ENCODE measurements at regions not wholly inside any gene's neighbourhood (a gene's known extent, or its start where the extent isn't known, plus 50 kb on each side); places are given as distances from the start of the nearest gene placed in this dataset.

DNA sequence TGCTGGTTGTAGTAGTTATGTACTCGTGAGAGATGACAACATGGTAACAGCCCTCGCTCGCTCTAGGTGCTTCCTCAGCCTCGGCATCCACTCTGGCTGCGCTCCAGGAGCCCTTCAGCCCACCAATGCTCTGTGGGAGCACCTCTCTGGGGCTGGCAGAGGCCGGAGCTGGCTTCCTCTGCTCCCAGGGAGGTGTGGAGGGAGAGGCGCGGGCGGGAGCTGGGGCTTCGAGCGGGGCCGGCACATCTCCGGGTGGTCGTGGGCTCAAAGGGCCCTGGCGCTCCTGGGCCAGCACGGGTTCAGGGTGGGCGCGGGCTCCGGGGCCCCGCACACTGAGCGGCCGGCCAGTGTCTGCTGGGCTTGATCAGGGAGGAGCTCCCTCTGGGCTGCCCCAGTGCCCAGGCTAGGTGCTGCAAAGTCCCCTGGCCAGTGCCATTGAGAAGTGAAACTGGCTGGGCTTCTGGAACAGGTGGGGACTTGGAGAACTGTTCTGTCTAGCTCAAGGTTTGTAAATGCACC lies 1012.1 kb downstream of the CNTNAP5 start:
- intact Hi-C loops (cut with DNase I) = no loop called here
- no peak for DNase-seq (ENCODE audit: low spot score)

GRCh38 chr2:125041846-125042245 lies 1016.8 kb downstream of the CNTNAP5 start:
- intact Hi-C loops (cut with DNase I) = no loop called here
- DNase-seq (ENCODE audit: low spot score) = no peak

- intact Hi-C loops (cut with DNase I) = no loop called here
- no peak for DNase-seq (ENCODE audit: low spot score)
Observed at GRCh38 chr2:125042727-125043126, 1017.6 kb downstream of the CNTNAP5 start.

DNA sequence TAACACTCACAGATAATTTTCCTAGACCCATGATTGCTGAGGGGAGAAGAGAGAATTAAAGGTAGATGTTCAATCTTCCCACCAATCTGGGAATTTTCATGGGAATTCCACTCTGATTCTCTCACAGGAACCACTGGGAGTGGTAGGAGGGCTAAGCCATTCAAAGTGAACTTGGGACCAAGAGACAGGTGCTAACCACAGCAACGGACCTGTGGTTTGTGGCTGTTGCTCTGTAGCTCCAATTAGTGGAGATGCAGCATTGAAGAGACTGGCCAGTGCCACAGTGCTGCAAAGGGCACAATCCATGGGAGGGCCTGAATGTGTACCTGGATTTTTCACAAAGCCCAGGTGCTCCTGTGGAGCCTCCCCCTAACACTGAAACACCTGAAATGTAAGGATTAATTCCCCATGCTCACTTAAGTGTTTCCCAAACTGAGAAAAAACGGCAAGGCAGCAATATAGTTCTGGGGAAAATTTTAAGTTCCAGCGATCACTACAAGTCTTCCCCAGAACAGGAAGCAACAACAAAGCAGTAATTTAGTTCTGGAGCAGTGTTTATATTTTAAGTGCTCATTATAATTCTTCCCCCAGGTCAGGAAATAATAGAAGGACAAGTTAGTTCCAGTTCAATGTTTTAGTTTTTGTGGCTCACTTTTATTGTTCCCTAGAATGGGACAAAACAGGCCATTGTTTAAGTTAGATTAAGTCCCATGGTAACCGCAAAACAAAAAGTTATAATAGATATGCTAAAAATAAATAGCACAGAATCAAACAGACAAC lies 1045.8 kb downstream of the CNTNAP5 start:
- no peak for DNase-seq (ENCODE audit: low spot score)
- intact Hi-C loops (cut with DNase I) = no loop called here

DNA sequence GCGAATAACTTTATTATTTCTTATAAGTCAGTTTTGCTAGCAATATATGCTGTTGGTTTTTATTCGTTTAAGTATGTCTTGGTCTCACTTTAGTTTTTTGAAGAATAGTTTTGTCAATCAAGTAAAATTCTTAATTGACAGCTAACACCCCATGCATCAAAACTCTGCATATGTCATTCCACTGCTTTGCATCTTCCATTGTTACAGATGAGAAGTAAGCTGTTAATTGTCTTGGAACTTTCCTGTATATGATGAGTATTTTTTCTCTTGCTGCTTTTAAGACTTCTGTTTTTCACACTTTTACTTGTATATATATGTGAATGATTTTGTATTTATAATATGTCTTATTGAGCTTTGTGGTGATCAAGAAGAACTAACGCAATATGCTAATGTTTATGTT lies 1048.4 kb downstream of the CNTNAP5 start:
- no peak for DNase-seq (ENCODE audit: low spot score)
- intact Hi-C loops (cut with DNase I) = no loop called here

DNA sequence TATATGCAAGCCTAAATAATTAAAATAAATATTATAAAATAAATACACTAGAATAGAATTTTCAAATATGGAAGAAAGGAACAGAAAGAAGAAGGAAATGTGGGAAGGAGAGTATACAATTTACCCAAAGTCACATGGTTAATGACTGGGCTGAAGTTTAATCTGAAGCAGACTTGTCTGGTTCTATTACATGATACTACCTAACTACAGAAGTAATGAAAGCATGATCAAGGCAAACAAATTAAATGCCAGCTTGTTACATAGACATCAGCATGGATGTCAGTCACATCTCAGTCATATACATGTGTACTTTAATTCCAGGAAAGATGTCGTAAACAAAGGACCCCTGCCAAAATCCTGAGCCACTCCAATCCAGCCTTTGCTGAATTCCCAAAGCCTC lies 1060.8 kb downstream of the CNTNAP5 start:
- intact Hi-C loops (cut with DNase I) = no loop called here

DNA sequence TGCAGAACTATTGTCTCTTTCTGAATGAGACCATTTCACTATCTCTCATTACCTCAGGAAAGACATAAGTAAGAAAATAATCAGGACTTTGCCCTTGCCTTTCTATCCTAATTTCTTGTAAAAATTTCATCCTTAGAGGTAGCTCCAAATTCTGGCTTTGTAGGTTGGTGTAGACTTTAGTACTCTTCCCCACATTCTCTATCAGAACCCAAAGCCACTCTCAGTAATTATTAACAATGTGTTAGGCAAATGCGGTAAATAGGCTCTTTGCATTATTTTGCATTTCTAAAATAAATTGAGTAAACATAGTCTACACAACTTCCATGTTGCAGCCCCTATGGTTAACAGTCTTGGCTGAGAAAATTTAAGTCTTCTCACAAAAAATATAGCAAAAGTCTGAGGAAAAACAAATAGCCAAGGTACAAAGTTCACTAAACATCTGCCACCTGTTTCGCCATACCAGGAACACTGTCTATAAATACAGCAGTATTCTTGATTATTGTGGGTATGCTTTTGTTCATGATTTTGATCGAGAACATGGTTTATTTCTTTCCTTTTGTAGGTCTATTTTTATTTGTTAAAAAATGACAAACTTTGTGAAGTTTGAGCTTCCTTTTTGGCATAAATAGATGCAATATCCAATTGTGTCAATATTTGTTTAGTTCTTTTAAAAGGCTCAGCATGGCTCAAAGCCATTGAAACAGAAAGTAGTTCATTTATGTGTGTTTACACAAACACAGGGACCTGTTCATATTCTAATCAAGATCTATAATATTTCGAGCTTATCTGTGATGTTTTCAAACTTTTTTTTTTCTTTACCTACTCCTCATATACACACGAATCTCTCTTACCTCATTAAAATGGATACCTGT lies 1061.5 kb downstream of the CNTNAP5 start:
- intact Hi-C loops (cut with DNase I) = no loop called here
- no peak for DNase-seq (ENCODE audit: low spot score)

More for the DNA sequence above, 1060.8 kb downstream of the CNTNAP5 start:
- no peak for DNase-seq (ENCODE audit: low spot score)

GRCh38 chr2:125092276-125093009 lies 1067.4 kb downstream of the CNTNAP5 start:
- DNase-seq (ENCODE audit: low spot score) = no peak
- intact Hi-C loops (cut with DNase I) = no loop called here

DNA sequence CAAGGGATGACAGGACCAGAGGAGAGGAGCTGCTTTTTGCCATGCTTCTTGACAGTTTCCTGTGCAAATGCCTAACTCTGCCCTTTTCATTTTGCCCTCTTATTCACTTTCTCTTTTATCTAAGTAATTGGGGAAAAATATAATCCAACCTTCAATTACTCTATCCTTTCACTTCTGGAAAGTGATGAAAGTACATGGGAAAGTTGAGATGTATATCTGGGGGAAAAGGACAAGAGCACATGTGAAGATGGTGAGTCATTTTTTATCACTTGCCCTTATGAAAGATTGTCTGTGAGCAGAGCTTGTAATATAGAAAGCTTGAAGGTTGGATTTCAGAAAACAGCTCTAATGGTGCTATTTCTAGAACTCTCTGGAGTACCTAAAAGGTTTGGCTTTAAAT lies 1070.7 kb downstream of the CNTNAP5 start:
- DNase-seq (ENCODE audit: low spot score) = no peak
- intact Hi-C loops (cut with DNase I) = no loop called here

DNA sequence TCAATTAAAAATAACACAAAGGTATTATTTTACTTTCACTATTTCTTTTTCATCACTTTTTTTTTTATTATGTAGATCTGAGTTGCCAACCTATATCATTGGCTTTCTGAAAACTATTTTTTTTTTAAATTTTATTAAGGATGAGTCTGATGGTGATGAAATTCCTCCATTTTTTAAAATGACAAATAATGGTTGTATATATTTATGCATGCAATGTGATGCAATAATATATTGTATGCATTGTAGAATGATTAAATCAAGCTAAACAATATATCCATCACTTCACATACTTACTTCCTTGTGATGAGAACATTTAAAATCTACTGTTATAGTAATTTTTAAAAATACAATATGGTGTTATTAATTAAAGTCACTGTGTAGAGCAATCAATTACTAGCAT lies 1081.6 kb downstream of the CNTNAP5 start:
- DNase-seq (ENCODE audit: low spot score) = no peak
- intact Hi-C loops (cut with DNase I) = no loop called here

GRCh38 chr2:125107446-125107845 lies 1082.4 kb downstream of the CNTNAP5 start:
- intact Hi-C loops (cut with DNase I) = no loop called here
- DNase-seq (ENCODE audit: low spot score) = no peak

DNA sequence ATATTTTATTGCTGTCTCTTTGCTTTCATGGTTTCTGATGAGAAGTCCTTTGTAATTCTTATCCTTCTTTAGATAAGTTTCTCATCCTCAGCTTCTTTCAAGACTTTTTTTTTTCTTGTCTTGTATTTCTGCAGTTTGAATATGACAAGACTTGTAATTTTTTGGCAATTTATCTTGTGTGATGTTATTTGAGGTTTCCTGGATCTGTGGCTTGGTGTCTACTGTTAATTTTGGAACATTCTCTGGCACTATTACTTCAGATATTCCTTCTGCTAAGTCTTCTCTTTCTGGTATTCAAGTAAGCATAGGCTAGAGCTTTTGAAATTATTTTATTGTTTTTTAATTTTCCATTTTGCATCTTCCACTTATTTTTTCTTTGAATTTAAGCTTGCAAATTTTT lies 1083.2 kb downstream of the CNTNAP5 start:
- intact Hi-C loops (cut with DNase I) = no loop called here
- no peak for DNase-seq (ENCODE audit: low spot score)

DNA sequence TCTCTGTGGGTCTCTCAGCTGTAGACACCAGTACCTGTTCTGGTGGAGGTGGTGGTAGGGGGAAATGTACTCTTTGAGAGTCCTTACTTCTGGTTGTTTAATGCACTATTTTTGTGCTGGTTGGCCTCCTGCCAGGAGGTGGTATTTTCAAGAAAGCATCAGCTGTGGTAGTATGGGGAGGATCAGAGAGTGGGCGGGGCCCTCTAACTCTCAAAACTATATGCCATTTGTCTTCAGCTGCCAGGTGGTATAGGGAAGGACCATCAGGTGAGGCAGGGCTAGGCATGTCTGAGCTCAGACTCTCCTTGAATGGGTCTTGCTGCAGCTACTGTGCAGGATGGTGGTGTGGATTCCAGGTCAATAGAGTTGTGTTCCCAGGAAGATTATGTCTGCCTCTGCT lies 1100.8 kb downstream of the CNTNAP5 start:
- intact Hi-C loops (cut with DNase I) = no loop called here

DNA sequence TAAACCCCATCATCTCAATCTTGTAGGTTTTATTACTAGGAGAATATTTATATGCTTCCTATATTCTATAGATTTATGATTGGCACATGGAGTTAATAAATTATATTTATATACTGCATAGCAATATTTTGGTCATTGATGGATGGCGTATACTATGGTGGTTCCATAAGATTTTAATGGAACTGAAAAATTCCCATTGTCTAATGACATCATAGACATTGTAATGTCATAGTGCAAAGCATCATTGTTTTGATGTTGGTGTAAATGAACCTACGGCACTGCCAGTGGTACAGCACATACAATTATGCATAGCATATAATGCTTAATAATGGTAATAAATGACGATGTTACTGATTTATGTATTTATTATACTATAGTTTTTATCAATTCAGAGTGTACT lies 1135.9 kb downstream of the CNTNAP5 start:
- no peak for DNase-seq (ENCODE audit: low spot score)
- intact Hi-C loops (cut with DNase I) = no loop called here

More for the DNA sequence above, 1100.8 kb downstream of the CNTNAP5 start:
- no peak for DNase-seq (ENCODE audit: low spot score)

- no peak for DNase-seq (ENCODE audit: low spot score)
- intact Hi-C loops (cut with DNase I) = no loop called here
Observed at GRCh38 chr2:125167152-125167551, 1142.1 kb downstream of the CNTNAP5 start.

DNA sequence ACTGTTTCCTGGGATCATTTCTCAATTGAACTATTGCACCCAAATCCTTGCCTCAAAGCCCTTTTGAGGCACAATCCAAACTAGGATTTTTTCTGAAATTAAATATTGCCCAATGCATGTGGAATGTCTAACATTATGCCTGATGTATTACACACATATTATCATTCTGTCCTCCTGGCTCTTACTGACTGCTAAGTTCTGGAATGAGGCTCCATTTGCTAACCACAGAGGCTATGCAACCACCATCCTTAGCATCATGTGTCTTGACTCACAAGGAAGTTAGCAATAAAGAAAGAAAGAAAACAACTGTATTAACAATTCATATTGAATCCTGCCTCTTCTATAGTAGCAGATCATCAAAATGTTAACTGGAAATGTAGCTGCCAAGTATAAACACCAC lies 1142.7 kb downstream of the CNTNAP5 start:
- no peak for DNase-seq (ENCODE audit: low spot score)
- intact Hi-C loops (cut with DNase I) = no loop called here

DNA sequence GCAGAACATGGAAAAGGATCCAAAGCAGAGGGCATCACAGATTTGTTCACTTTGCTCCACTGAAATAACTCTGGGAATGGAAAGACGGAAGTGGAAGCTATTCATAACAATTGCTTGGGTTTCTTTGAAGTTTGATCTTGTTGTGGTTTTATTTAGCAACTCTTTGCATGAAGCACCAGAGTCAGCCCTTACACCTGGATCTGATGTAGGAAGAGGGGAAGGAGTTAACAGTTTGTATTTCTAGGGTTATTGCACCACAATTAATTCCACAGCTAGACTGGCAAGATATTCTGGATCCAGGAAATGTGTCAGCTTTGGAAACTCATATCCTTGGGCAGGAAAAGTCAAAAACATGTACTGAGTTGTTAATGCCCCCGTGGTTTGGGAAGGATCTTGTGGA lies 1143.4 kb downstream of the CNTNAP5 start:
- no peak for DNase-seq (ENCODE audit: low spot score)
- intact Hi-C loops (cut with DNase I) = no loop called here

DNA sequence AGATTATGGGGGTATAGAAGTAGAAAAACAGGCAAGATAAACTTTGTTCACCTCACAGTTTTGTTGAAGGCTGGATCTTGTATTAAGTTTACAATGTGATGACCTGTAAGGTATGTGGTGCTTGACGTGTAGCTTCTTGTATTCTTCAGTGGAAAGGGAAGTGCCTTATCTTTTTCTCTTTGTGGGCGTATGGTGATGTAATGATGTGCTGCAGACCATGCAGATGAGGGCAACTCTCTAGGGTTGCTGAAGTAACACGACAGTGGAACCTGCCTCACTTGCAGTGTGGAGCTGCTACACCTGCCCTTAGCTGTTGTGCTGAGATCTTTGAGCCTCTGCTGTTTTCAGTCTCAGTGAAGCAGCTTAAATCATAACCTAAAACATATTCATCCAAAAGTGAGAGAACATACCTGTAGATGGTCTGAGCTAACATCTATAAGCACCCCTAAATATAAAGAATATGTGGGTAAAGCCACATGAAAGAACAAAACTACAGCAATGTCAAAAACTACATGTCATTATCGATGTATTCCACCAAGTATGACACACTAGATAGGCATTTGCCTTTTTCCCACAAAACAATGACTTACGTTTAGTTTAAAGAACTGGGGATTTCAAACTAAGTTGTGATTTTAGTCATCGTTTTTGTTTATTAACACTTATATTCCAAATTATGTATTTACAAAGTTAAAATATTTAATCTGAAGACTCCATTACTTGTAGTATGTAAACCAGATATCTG lies 1144.1 kb downstream of the CNTNAP5 start:
- intact Hi-C loops (cut with DNase I) = no loop called here
- DNase-seq (ENCODE audit: low spot score) = no peak

DNA sequence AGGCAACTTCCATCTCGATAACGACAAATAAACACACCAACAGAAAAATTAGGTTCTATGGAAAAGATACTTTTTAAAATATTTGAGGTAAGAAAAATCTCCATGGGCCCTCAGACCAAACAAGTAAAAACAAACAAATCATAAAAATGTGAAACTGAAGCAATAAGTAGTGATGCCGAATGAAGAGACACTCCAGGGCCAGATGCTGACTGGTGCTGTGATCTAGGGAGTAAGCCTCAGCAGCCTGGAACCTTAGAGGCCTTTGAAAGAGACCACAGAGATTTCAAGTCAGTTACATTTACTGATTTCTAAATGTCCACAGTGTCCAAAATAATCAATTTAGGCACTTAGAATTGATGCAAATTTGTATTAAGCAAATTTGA lies 1144.7 kb downstream of the CNTNAP5 start:
- intact Hi-C loops (cut with DNase I) = no loop called here
- DNase-seq (ENCODE audit: low spot score) = no peak
